Neural cell (in vitro differentiated cells): ENCODE measurements at regions not wholly inside any gene's neighbourhood (a gene's known extent, or its start where the extent isn't known, plus 50 kb on each side); places are given as distances from the start of the nearest gene placed in this dataset.
"Not testable (repeated sequence)": the region's sequence is repeated elsewhere in the genome, so short reads cannot be mapped to it uniquely, and the experiment has no call there.

ENCODE experiments used
- H2AFZ ChIP-seq: fragments of 200-600, 300-800 bp; sonication (generic), shearing (Covaris generic); 2 replicates; pipeline ENCODE4 v1.6.0; 2014; ENCODE audit warnings: low read depth, mild to moderate bottlenecking, antibody characterized with exemption, low read length, moderate library complexity
- H3F3A ChIP-seq: fragments of 200-600 bp; shearing (Covaris generic); 2 replicates; pipeline ENCODE4 v1.6.1; 2016; ENCODE audit warnings: mild to moderate bottlenecking, moderate library complexity, mixed read lengths, antibody characterized with exemption, low read length; ENCODE audit not compliant: insufficient read depth, poor library complexity, severe bottlenecking
- H3K27ac ChIP-seq: fragments of 200-600, 300-800 bp; sonication (generic), shearing (Covaris generic); 2 replicates; pipeline ENCODE4 v1.5.1; 2014; ENCODE audit warnings: mild to moderate bottlenecking, low read length, moderate library complexity
- H3K27me3 ChIP-seq: fragments of 300-800, 200-600 bp; sonication (generic), shearing (Covaris generic); 2 replicates; pipeline ENCODE4 v1.6.0; 2014; ENCODE audit warnings: mild to moderate bottlenecking, low read depth, low read length, moderate library complexity; ENCODE audit not compliant: insufficient read depth
- H3K36me3 ChIP-seq: fragments of 300-800, 200-600 bp; sonication (generic), shearing (Covaris generic); 2 replicates; pipeline ENCODE4 v1.5.1; 2014; ENCODE audit warnings: mild to moderate bottlenecking, antibody characterized with exemption, low read length, moderate library complexity; ENCODE audit not compliant: insufficient read depth
- H3K4me2 ChIP-seq: fragments of 300-800, 200-600 bp; sonication (generic), shearing (Covaris generic); 2 replicates; pipeline ENCODE4 v1.6.0; 2014; ENCODE audit warnings: mild to moderate bottlenecking, low read length
- H3K4me3 ChIP-seq: fragments of 300-800, 200-600 bp; sonication (generic), shearing (Covaris generic); 2 replicates; pipeline ENCODE4 v1.5.1; 2014; ENCODE audit warnings: mild to moderate bottlenecking, low read length, moderate library complexity
- H3K79me2 ChIP-seq: fragments of 200-600 bp; shearing (Covaris generic); replicated peaks from 2 replicates; pipeline ENCODE4 v1.6.0; 2014; ENCODE audit warnings: mild to moderate bottlenecking, low read length, moderate library complexity; ENCODE audit not compliant: insufficient read depth
- H3K9ac ChIP-seq: fragments of 300-800, 200-600 bp; sonication (generic), shearing (Covaris generic); 2 replicates; pipeline ENCODE4 v1.6.1; 2016; ENCODE audit warnings: mild to moderate bottlenecking, low read length, mixed read lengths
- H3K9me2 ChIP-seq: fragments of 200-600 bp; shearing (Covaris generic); 2 replicates; pipeline ENCODE4 v1.6.1; 2016; ENCODE audit warnings: mild to moderate bottlenecking, low read length, mixed read lengths; ENCODE audit not compliant: insufficient read depth
- H3K9me3 ChIP-seq: fragments of 200-600, 300-800 bp; sonication (generic), shearing (Covaris generic); 2 replicates; pipeline ENCODE4 v1.6.1; 2016; ENCODE audit warnings: mild to moderate bottlenecking, mixed run types, low read length, moderate library complexity, mixed read lengths
- H4K20me1 ChIP-seq: fragments of 200-600 bp; shearing (Covaris generic); 2 replicates; pipeline ENCODE4 v1.6.1; 2016; ENCODE audit warnings: mild to moderate bottlenecking, mixed run types; ENCODE audit not compliant: insufficient read depth
- EP300 ChIP-seq: fragments of 450-650 bp; conservative IDR thresholded peaks from 2 replicates; pipeline ENCODE4 v1.6.1; 2014; ENCODE audit warnings: antibody characterized with exemption, mild to moderate bottlenecking, moderate library complexity; ENCODE audit not compliant: poor library complexity, severe bottlenecking
- EZH2 ChIP-seq: fragments of 200-600, 300-800 bp; shearing (Covaris generic), sonication (generic); IDR thresholded peaks from 2 replicates; pipeline ENCODE4 v1.6.1; 2014; ENCODE audit warnings: antibody characterized with exemption, low read length, borderline replicate concordance, mild to moderate bottlenecking; ENCODE audit not compliant: insufficient read depth, poor library complexity, severe bottlenecking
- MXI1 ChIP-seq: fragments of 450-650 bp; conservative IDR thresholded peaks from 2 replicates; pipeline ENCODE4 v1.6.1; 2014; ENCODE audit warnings: antibody characterized with exemption, mild to moderate bottlenecking; ENCODE audit not compliant: poor library complexity, severe bottlenecking
- POLR2AphosphoS5 ChIP-seq: IDR thresholded peaks from 2 replicates; pipeline ENCODE4 v1.6.1; 2012
- RAD21 ChIP-seq: fragments of 450-650 bp; conservative IDR thresholded peaks from 2 replicates; pipeline ENCODE4 v1.6.1; 2014; ENCODE audit warnings: antibody characterized with exemption, mild to moderate bottlenecking, moderate library complexity
- SMC3 ChIP-seq: fragments of 450-650 bp; conservative IDR thresholded peaks from 2 replicates; pipeline ENCODE4 v1.6.1; 2014; ENCODE audit warnings: antibody characterized with exemption, mild to moderate bottlenecking, moderate library complexity; ENCODE audit not compliant: poor library complexity
- TAF1 ChIP-seq: IDR thresholded peaks from 2 replicates; pipeline ENCODE4 v1.6.1; 2012; ENCODE audit warnings: low read depth
- TF ChIP-seq, protein P1 (sequence below): IDR thresholded peaks from 2 replicates; pipeline ENCODE4 v1.6.1; 2012; ENCODE audit warnings: borderline replicate concordance
- TF ChIP-seq, protein P2 (sequence below): fragments of 450-650 bp; IDR thresholded peaks from 2 replicates; pipeline ENCODE4 v1.5.1; 2014; ENCODE audit warnings: antibody characterized with exemption, mild to moderate bottlenecking, moderate library complexity; ENCODE audit not compliant: poor library complexity, severe bottlenecking

DNA sequence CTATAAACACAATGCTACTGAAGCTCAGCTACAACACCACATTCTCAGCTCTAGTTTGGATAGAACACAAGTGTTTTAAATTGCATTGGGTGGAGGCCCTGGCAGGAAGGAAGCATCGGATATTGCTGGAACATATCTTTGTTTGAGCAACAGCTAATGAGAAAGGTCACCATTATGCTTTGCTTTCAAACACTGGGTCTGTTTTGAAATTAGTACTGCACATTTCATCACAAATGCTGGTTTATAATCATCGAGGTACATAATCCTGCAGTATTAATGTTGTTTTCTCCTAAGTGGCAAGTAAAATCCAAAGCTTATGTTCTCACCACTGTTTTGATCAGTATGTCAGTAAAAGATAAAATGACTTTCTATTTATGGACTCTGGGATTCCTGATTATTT, 61.5 kb upstream of the ARHGAP29 start:
- H3K79me2 ChIP-seq = no peaks in the 10 kb centered on the region
- no peaks in the 10 kb centered on the region for H3K9me3 ChIP-seq
- H3K4me2 ChIP-seq = no peak overlapping the region
- H3K9ac ChIP-seq = no peak overlapping the region
- no peaks in the 10 kb centered on the region for H3F3A ChIP-seq
- no peak overlapping the region for H2AFZ ChIP-seq
- H3K9me2 ChIP-seq = no peaks in the 10 kb centered on the region
- no peaks in the 10 kb centered on the region for H4K20me1 ChIP-seq
- no peak overlapping the region for H3K27ac ChIP-seq
- H3K4me3 ChIP-seq = no peak overlapping the region
- H3K27me3 ChIP-seq = no peaks in the 10 kb centered on the region
- no peaks in the 10 kb centered on the region for H3K36me3 ChIP-seq
- TF ChIP-seq, protein P1, sequence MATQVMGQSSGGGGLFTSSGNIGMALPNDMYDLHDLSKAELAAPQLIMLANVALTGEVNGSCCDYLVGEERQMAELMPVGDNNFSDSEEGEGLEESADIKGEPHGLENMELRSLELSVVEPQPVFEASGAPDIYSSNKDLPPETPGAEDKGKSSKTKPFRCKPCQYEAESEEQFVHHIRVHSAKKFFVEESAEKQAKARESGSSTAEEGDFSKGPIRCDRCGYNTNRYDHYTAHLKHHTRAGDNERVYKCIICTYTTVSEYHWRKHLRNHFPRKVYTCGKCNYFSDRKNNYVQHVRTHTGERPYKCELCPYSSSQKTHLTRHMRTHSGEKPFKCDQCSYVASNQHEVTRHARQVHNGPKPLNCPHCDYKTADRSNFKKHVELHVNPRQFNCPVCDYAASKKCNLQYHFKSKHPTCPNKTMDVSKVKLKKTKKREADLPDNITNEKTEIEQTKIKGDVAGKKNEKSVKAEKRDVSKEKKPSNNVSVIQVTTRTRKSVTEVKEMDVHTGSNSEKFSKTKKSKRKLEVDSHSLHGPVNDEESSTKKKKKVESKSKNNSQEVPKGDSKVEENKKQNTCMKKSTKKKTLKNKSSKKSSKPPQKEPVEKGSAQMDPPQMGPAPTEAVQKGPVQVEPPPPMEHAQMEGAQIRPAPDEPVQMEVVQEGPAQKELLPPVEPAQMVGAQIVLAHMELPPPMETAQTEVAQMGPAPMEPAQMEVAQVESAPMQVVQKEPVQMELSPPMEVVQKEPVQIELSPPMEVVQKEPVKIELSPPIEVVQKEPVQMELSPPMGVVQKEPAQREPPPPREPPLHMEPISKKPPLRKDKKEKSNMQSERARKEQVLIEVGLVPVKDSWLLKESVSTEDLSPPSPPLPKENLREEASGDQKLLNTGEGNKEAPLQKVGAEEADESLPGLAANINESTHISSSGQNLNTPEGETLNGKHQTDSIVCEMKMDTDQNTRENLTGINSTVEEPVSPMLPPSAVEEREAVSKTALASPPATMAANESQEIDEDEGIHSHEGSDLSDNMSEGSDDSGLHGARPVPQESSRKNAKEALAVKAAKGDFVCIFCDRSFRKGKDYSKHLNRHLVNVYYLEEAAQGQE = no peak
- TF ChIP-seq SMC3 (no peak), TAF1 (no peak), EZH2 (no peak), MXI1 (no peak), POLR2AphosphoS5 (no peak), RAD21 (no peak), EP300 (no peak)
- TF ChIP-seq, protein P2, sequence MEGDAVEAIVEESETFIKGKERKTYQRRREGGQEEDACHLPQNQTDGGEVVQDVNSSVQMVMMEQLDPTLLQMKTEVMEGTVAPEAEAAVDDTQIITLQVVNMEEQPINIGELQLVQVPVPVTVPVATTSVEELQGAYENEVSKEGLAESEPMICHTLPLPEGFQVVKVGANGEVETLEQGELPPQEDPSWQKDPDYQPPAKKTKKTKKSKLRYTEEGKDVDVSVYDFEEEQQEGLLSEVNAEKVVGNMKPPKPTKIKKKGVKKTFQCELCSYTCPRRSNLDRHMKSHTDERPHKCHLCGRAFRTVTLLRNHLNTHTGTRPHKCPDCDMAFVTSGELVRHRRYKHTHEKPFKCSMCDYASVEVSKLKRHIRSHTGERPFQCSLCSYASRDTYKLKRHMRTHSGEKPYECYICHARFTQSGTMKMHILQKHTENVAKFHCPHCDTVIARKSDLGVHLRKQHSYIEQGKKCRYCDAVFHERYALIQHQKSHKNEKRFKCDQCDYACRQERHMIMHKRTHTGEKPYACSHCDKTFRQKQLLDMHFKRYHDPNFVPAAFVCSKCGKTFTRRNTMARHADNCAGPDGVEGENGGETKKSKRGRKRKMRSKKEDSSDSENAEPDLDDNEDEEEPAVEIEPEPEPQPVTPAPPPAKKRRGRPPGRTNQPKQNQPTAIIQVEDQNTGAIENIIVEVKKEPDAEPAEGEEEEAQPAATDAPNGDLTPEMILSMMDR = no peak

DNA sequence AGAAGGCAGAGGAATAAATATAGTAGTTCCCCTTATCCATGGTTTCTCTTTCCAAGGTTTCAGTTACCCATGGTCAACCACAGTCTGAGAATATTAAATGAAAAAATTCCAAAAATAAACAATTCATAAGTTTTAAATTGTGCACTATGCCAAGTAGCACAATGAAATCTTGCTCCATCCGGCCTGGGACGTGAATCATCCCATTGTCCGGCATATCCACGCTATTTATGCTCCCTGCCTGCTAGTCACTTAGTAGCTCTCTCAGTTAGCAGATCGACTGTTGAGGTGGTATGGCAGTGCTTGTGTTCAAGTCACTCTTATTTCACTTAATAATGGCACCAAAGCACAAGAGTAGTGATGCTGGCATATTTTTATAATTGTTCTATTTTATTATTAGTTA, 58.6 kb upstream of the ARHGAP29 start:
- H3K4me2 ChIP-seq = no peak overlapping the region
- H3K27ac ChIP-seq = no peak overlapping the region
- no peak overlapping the region for H2AFZ ChIP-seq

DNA sequence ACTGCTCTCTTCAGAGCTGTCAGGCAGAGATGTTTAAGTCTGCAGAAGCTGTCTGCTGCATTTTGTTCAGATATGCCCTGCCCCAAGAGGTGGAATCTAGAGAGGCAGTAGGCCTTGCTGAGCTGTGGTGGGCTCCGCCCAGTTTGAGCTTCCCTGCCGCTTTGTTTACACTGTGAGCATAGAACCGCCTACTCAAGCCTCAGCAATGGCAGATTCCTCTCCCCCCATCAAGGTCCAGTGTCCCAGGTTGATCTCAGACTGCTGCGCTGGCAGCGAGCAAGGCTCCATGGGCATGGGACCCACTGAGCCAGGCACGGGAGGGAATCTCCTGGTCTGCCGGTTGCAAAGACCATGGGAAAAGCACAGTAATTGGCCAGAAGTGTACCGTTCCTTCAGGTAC, 55.6 kb upstream of the ARHGAP29 start:
- H4K20me1 ChIP-seq, H3F3A ChIP-seq, H3K27me3 ChIP-seq, H3K9ac ChIP-seq, H3K9me3 ChIP-seq, H3K4me2 ChIP-seq, H3K4me3 ChIP-seq, H3K27ac ChIP-seq, H3K36me3 ChIP-seq, H3K79me2 ChIP-seq, H2AFZ ChIP-seq, H3K9me2 ChIP-seq: not testable (repeated sequence)

More for the DNA sequence above, 58.6 kb upstream of the ARHGAP29 start:
- no peaks in the 10 kb centered on the region for H3F3A ChIP-seq
- TF ChIP-seq, protein P1 = no peak
- no peak for TF ChIP-seq EZH2
- H3K9me2 ChIP-seq = no peaks in the 10 kb centered on the region
- H3K36me3 ChIP-seq = no peaks in the 10 kb centered on the region
- no peak overlapping the region for H3K4me3 ChIP-seq
- no peaks in the 10 kb centered on the region for H4K20me1 ChIP-seq
- H3K27me3 ChIP-seq = no peaks in the 10 kb centered on the region
- H3K9ac ChIP-seq = no peak overlapping the region
- H3K9me3 ChIP-seq = no peaks in the 10 kb centered on the region
- no peaks in the 10 kb centered on the region for H3K79me2 ChIP-seq

DNA sequence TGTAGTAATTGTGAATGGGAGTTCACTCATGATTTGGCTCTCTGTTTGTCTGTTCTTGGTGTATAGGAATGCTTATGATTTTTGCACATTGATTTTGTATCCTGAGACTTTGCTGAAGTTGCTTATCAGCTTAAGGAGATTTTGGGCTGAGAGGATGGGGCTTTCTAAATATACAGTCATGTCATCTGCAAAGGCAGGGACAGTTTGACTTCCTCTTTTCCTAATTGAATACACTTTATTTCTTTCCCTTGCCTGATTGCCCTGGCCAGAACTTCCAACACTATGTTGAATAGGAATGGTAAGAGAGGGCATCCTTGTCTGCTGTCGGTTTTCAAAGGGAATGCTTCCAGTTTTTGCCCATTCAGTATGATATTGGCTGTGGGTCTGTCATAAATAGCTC, 51.9 kb upstream of the ARHGAP29 start:
- H3F3A ChIP-seq, H4K20me1 ChIP-seq, H3K27me3 ChIP-seq, H3K9me2 ChIP-seq, H3K9ac ChIP-seq, H2AFZ ChIP-seq, H3K4me3 ChIP-seq, H3K9me3 ChIP-seq, H3K36me3 ChIP-seq, H3K4me2 ChIP-seq, H3K79me2 ChIP-seq, H3K27ac ChIP-seq: not testable (repeated sequence)
